ENCODE measurements at regions not wholly inside any gene's neighbourhood (a gene's known extent, or its start where the extent isn't known, plus 50 kb on each side); places are given as distances from the start of the nearest gene placed in this dataset.

- Histone ChIP-seq H3K4me1 (ENCODE audit: control insufficient read depth in 2 of 2, insufficient read depth in 1 of 2, low read depth in 1 of 2, low read length in 2 of 2) (no peaks in the 10 kb centered on the region), H4K8ac (ENCODE audit: low read depth, low read length) (no peak overlapping the region), H2BK12ac (ENCODE audit: low read length) (no peak overlapping the region), H3K18ac (ENCODE audit: low read length) (no peak overlapping the region), H2BK120ac (ENCODE audit: low read depth, low read length) (no peak overlapping the region), H3K9me3 (replicated peaks in 1 of 2; ENCODE audit: control insufficient read depth in 2 of 2, insufficient read depth in 1 of 2, low read depth in 1 of 2, low read length in 2 of 2) (no peaks in the 10 kb centered on the region), H3K9ac (ENCODE audit: low read depth, low read length, poor library complexity) (no peak overlapping the region), H3K36me3 (replicated peaks in 1 of 2; ENCODE audit: control insufficient read depth in 2 of 2, insufficient read depth in 2 of 2, low read length in 2 of 2) (no peaks in the 10 kb centered on the region), H3K4ac (ENCODE audit: low read length) (no peak overlapping the region), H2AFZ (ENCODE audit: low read length) (no peak overlapping the region), H3K4me2 (ENCODE audit: insufficient read depth, low read length, poor library complexity, severe bottlenecking) (no peak overlapping the region), H3K14ac (ENCODE audit: low read length) (no peak overlapping the region), H4K91ac (ENCODE audit: low read depth, low read length, poor library complexity) (no peak overlapping the region), H3K4me3 (ENCODE audit: low read length in 2 of 2) (no peak overlapping the region), H2AK5ac (ENCODE audit: low read depth, low read length) (no peak overlapping the region), H2BK5ac (ENCODE audit: low read length) (no peak overlapping the region), H2BK15ac (ENCODE audit: low read length) (no peak overlapping the region), H3K79me1 (ENCODE audit: low read depth, low read length) (no peaks in the 10 kb centered on the region), H3K27ac (replicated peaks; ENCODE audit: low read length) (no peak overlapping the region), H3K23ac (ENCODE audit: low read depth, low read length, poor library complexity) (no peak overlapping the region), H3K27me3 (ENCODE audit: control insufficient read depth in 3 of 3, insufficient read depth in 3 of 3, low read depth in 1 of 3, low read length in 3 of 3) (no peaks in the 10 kb centered on the region)
- no CpG with 5 or more reads among the region's 1 CpG for WGBS, 2 donors (ENCODE audit: extremely low coverage in 2 of 2, insufficient read length in 2 of 2, insufficient replicate concordance in 1 of 2)
- DNase-seq (ENCODE audit: low spot score), result no peak
These were observed 233.6 kb upstream of the EDIL3 start for GRCh38 chr5:84618262-84618661.

GRCh38 chr5:84614906-84615305, 230.2 kb upstream of the EDIL3 start:
- H4K8ac ChIP-seq (ENCODE audit: low read depth, low read length), result no peak overlapping the region
- H3K23ac ChIP-seq (ENCODE audit: low read depth, low read length, poor library complexity), result no peak overlapping the region
- no peak overlapping the region for H2BK12ac ChIP-seq (ENCODE audit: low read length)
- no peak overlapping the region for H3K4me2 ChIP-seq (ENCODE audit: insufficient read depth, low read length, poor library complexity, severe bottlenecking)
- no peaks in the 10 kb centered on the region for H3K9me3 ChIP-seq (replicated peaks in 1 of 2; ENCODE audit: control insufficient read depth in 2 of 2, insufficient read depth in 1 of 2, low read depth in 1 of 2, low read length in 2 of 2)
- no peak overlapping the region for H2AFZ ChIP-seq (ENCODE audit: low read length)
- no peak overlapping the region for H3K27ac ChIP-seq (replicated peaks; ENCODE audit: low read length)
- no peaks in the 10 kb centered on the region for H3K4me1 ChIP-seq (ENCODE audit: control insufficient read depth in 2 of 2, insufficient read depth in 1 of 2, low read depth in 1 of 2, low read length in 2 of 2)
- H2AK5ac ChIP-seq (ENCODE audit: low read depth, low read length), result no peak overlapping the region
- H3K14ac ChIP-seq (ENCODE audit: low read length), result no peak overlapping the region
- no peak overlapping the region for H4K91ac ChIP-seq (ENCODE audit: low read depth, low read length, poor library complexity)
- no CpG with 5 or more reads among the region's 3 CpGs for WGBS, 2 donors (ENCODE audit: extremely low coverage in 2 of 2, insufficient read length in 2 of 2, insufficient replicate concordance in 1 of 2)
- no peaks in the 10 kb centered on the region for H3K36me3 ChIP-seq (replicated peaks in 1 of 2; ENCODE audit: control insufficient read depth in 2 of 2, insufficient read depth in 2 of 2, low read length in 2 of 2)
- H3K27me3 ChIP-seq (ENCODE audit: control insufficient read depth in 3 of 3, insufficient read depth in 3 of 3, low read depth in 1 of 3, low read length in 3 of 3), result no peaks in the 10 kb centered on the region
- H3K9ac ChIP-seq (ENCODE audit: low read depth, low read length, poor library complexity), result no peak overlapping the region
- no peak for DNase-seq (ENCODE audit: low spot score)
- no peak overlapping the region for H2BK120ac ChIP-seq (ENCODE audit: low read depth, low read length)
- no peak overlapping the region for H3K18ac ChIP-seq (ENCODE audit: low read length)
- H3K4ac ChIP-seq (ENCODE audit: low read length), result no peak overlapping the region
- no peak overlapping the region for H2BK15ac ChIP-seq (ENCODE audit: low read length)
- H2BK5ac ChIP-seq (ENCODE audit: low read length), result no peak overlapping the region
- no peaks in the 10 kb centered on the region for H3K79me1 ChIP-seq (ENCODE audit: low read depth, low read length)
- no peak overlapping the region for H3K4me3 ChIP-seq (ENCODE audit: low read length in 2 of 2)

GRCh38 chr5:84606784-84607183, 222.1 kb upstream of the EDIL3 start:
- H2BK15ac ChIP-seq (ENCODE audit: low read length), result no peak overlapping the region

GRCh38 chr5:84605241-84605640, 220.6 kb upstream of the EDIL3 start:
- no peak overlapping the region for H2BK12ac ChIP-seq (ENCODE audit: low read length)
- H3K9ac ChIP-seq (ENCODE audit: low read depth, low read length, poor library complexity), result no peak overlapping the region
- no peaks in the 10 kb centered on the region for H3K36me3 ChIP-seq (replicated peaks in 1 of 2; ENCODE audit: control insufficient read depth in 2 of 2, insufficient read depth in 2 of 2, low read length in 2 of 2)
- no peak overlapping the region for H3K27ac ChIP-seq (replicated peaks; ENCODE audit: low read length)
- no peak overlapping the region for H3K23ac ChIP-seq (ENCODE audit: low read depth, low read length, poor library complexity)
- no peak overlapping the region for H3K14ac ChIP-seq (ENCODE audit: low read length)
- no peak overlapping the region for H2BK120ac ChIP-seq (ENCODE audit: low read depth, low read length)
- H2BK5ac ChIP-seq (ENCODE audit: low read length), result no peak overlapping the region
- H2BK15ac ChIP-seq (ENCODE audit: low read length), result no peak overlapping the region
- no peak overlapping the region for H2AK5ac ChIP-seq (ENCODE audit: low read depth, low read length)
- peaks cover 0 to 2% (median 0%) of the 10 kb centered on the region in 3 experiments for H3K27me3 ChIP-seq (ENCODE audit: control insufficient read depth in 3 of 3, insufficient read depth in 3 of 3, low read depth in 1 of 3, low read length in 3 of 3)
- H3K9me3 ChIP-seq (replicated peaks in 1 of 2; ENCODE audit: control insufficient read depth in 2 of 2, insufficient read depth in 1 of 2, low read depth in 1 of 2, low read length in 2 of 2), result peaks cover 0 to 3% of the 10 kb centered on the region in 2 donors
- H2AFZ ChIP-seq (ENCODE audit: low read length), result no peak overlapping the region
- no peak overlapping the region for H4K8ac ChIP-seq (ENCODE audit: low read depth, low read length)
- H3K4me1 ChIP-seq (ENCODE audit: control insufficient read depth in 2 of 2, insufficient read depth in 1 of 2, low read depth in 1 of 2, low read length in 2 of 2), result peaks cover 0 to 2% of the 10 kb centered on the region in 2 donors
- H4K91ac ChIP-seq (ENCODE audit: low read depth, low read length, poor library complexity), result no peak overlapping the region
- H3K4me2 ChIP-seq (ENCODE audit: insufficient read depth, low read length, poor library complexity, severe bottlenecking), result no peak overlapping the region
- no CpG with 5 or more reads among the region's 3 CpGs for WGBS, 2 donors (ENCODE audit: extremely low coverage in 2 of 2, insufficient read length in 2 of 2, insufficient replicate concordance in 1 of 2)
- H3K4ac ChIP-seq (ENCODE audit: low read length), result no peak overlapping the region
- no peaks in the 10 kb centered on the region for H3K79me1 ChIP-seq (ENCODE audit: low read depth, low read length)
- no peak overlapping the region for H3K18ac ChIP-seq (ENCODE audit: low read length)
- H3K4me3 ChIP-seq (ENCODE audit: low read length in 2 of 2), result no peak overlapping the region
- no peak for DNase-seq (ENCODE audit: low spot score)

More at GRCh38 chr5:84606784-84607183, 222.1 kb upstream of the EDIL3 start:
- H2BK12ac ChIP-seq (ENCODE audit: low read length), result no peak overlapping the region
- no peak overlapping the region for H4K91ac ChIP-seq (ENCODE audit: low read depth, low read length, poor library complexity)
- no CpG with 5 or more reads among the region's 5 CpGs for WGBS, 2 donors (ENCODE audit: extremely low coverage in 2 of 2, insufficient read length in 2 of 2, insufficient replicate concordance in 1 of 2)
- no peak overlapping the region for H3K27ac ChIP-seq (replicated peaks; ENCODE audit: low read length)
- no peaks in the 10 kb centered on the region for H3K4me1 ChIP-seq (ENCODE audit: control insufficient read depth in 2 of 2, insufficient read depth in 1 of 2, low read depth in 1 of 2, low read length in 2 of 2)
- H3K23ac ChIP-seq (ENCODE audit: low read depth, low read length, poor library complexity), result no peak overlapping the region
- H3K36me3 ChIP-seq (replicated peaks in 1 of 2; ENCODE audit: control insufficient read depth in 2 of 2, insufficient read depth in 2 of 2, low read length in 2 of 2), result no peaks in the 10 kb centered on the region
- H2AFZ ChIP-seq (ENCODE audit: low read length), result no peak overlapping the region
- H3K18ac ChIP-seq (ENCODE audit: low read length), result no peak overlapping the region
- H3K9me3 ChIP-seq (replicated peaks in 1 of 2; ENCODE audit: control insufficient read depth in 2 of 2, insufficient read depth in 1 of 2, low read depth in 1 of 2, low read length in 2 of 2), result peaks cover 0 to under 1% of the 10 kb centered on the region in 2 donors
- no peak overlapping the region for H3K4me3 ChIP-seq (ENCODE audit: low read length in 2 of 2)
- H2AK5ac ChIP-seq (ENCODE audit: low read depth, low read length), result no peak overlapping the region
- no peak overlapping the region for H3K4ac ChIP-seq (ENCODE audit: low read length)
- no peak overlapping the region for H2BK120ac ChIP-seq (ENCODE audit: low read depth, low read length)
- H3K27me3 ChIP-seq (ENCODE audit: control insufficient read depth in 3 of 3, insufficient read depth in 3 of 3, low read depth in 1 of 3, low read length in 3 of 3), result no peaks in the 10 kb centered on the region
- no peak for DNase-seq (ENCODE audit: low spot score)
- H3K9ac ChIP-seq (ENCODE audit: low read depth, low read length, poor library complexity), result no peak overlapping the region
- no peak overlapping the region for H4K8ac ChIP-seq (ENCODE audit: low read depth, low read length)
- H2BK5ac ChIP-seq (ENCODE audit: low read length), result no peak overlapping the region
- no peak overlapping the region for H3K4me2 ChIP-seq (ENCODE audit: insufficient read depth, low read length, poor library complexity, severe bottlenecking)
- no peaks in the 10 kb centered on the region for H3K79me1 ChIP-seq (ENCODE audit: low read depth, low read length)
- H3K14ac ChIP-seq (ENCODE audit: low read length), result no peak overlapping the region
